ENCODE measurements at regions not wholly inside any gene's neighbourhood (a gene's known extent, or its start where the extent isn't known, plus 50 kb on each side); places are given as distances from the start of the nearest gene placed in this dataset.

DNA sequence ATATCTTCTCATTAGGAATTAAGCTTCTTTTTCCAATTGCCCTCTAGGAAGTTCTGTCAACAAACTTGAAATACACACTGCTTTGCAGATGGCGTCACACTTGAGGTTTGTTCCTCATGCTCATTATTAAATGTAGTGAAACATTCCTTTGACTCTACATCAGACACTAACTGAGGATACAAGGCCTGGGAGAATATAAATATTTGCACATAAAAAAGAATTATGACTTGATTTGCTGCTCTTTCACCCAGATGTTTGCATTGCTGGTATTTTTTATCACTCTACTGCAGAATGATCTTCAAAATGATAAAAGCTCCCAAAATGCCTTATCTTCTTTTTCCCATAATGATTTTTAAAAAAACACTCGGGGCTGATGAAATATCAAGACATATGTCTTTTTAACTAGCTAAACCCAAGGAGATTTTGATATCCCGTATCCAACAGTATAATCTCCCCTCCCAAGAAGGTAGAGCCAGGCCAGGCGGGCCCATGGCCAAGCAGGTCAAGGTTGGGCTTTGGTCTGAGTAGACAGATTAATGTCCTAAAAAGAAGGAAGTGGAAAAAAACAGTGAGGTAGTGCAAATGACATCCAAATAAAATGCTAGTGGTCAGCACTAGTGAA lies 264.6 kb downstream of the HHIPL2 start:
- no peaks in the 10 kb centered on the region for H3K27me3 ChIP-seq
- peak overlapping the region in 1 of 4 donors; percentile 72 for H3K27ac ChIP-seq
- no peak for DNase-seq
- H3K4me1 ChIP-seq: peaks cover 0 to 14% (median 7%) of the 10 kb centered on the region in 4 donors
- no peaks in the 10 kb centered on the region for H3K9me3 ChIP-seq
- intact Hi-C loops (cut with DNase I): no loop called here
- 20 to 63% methylated on average over 4 of the region's 4 CpGs for WGBS, 2 donors
- no peaks in the 10 kb centered on the region for H3K36me3 ChIP-seq
- TF ChIP-seq POLR2AphosphoS5 (IDR thresholded peaks at IDR 0.05): peak in 1 of 4 donors; percentile 34
- no peak for TF ChIP-seq CTCF (IDR thresholded peaks at IDR 0.05)
- TF ChIP-seq POLR2A (IDR thresholded peaks at IDR 0.05): no peak
- no peak for TF ChIP-seq EP300 (IDR thresholded peaks at IDR 0.05)
- no peak overlapping the region for H3K4me3 ChIP-seq

- H3K4me3 ChIP-seq: no peak overlapping the region
- 52 to 69% methylated on average over 3 of the region's 3 CpGs for WGBS, 2 donors
- peaks cover 0 to 18% (median 7%) of the 10 kb centered on the region in 4 donors for H3K4me1 ChIP-seq
- no peak for DNase-seq
- H3K27me3 ChIP-seq: no peaks in the 10 kb centered on the region
- intact Hi-C loops (cut with DNase I): no loop called here
- H3K27ac ChIP-seq: no peak overlapping the region
- TF ChIP-seq EP300 (IDR thresholded peaks at IDR 0.05) (no peak), CTCF (IDR thresholded peaks at IDR 0.05) (no peak), POLR2A (IDR thresholded peaks at IDR 0.05) (no peak), POLR2AphosphoS5 (IDR thresholded peaks at IDR 0.05) (no peak)
- H3K9me3 ChIP-seq: no peaks in the 10 kb centered on the region
- no peaks in the 10 kb centered on the region for H3K36me3 ChIP-seq
Measured at GRCh38 chr1:222279591-222279990, 268.3 kb downstream of the HHIPL2 start.

DNA sequence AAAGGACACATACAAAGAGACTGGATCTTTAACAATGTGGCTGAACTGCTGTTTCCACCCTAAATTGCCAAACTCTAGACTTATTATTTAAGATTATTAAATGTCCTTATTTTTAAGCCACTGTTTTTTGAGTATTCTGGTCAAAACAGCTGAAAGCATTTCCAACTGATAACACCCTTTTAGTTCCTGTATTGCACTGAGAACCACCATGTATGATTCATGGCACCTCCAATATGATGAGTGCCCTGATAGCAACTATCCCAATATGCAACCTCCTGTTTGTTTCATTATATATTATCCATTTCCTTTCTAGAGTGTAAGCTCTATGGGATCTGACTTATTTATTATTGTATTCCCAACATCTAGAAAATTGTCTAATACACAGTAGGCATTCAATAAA lies 269.4 kb downstream of the HHIPL2 start:
- H3K4me3 ChIP-seq: no peak overlapping the region
- H3K27ac ChIP-seq: no peak overlapping the region
- no peaks in the 10 kb centered on the region for H3K27me3 ChIP-seq
- TF ChIP-seq CTCF (IDR thresholded peaks at IDR 0.05) (no peak), POLR2AphosphoS5 (IDR thresholded peaks at IDR 0.05) (no peak), EP300 (IDR thresholded peaks at IDR 0.05) (no peak), POLR2A (IDR thresholded peaks at IDR 0.05) (no peak)
- peaks cover 0 to 14% (median 4%) of the 10 kb centered on the region in 4 donors for H3K4me1 ChIP-seq
- intact Hi-C loops (cut with DNase I): no loop called here
- no peak for DNase-seq
- no peaks in the 10 kb centered on the region for H3K36me3 ChIP-seq
- no peaks in the 10 kb centered on the region for H3K9me3 ChIP-seq

- no peak for DNase-seq
- 81 to 82% methylated on average over 6 of the region's 6 CpGs for WGBS, 2 donors
- intact Hi-C loops (cut with DNase I): no loop called here
- Histone ChIP-seq H3K4me1 (peaks cover 0 to 4% (median 0%) of the 10 kb centered on the region in 4 donors), H3K27me3 (no peaks in the 10 kb centered on the region), H3K4me3 (no peak overlapping the region), H3K27ac (no peak overlapping the region), H3K9me3 (no peaks in the 10 kb centered on the region), H3K36me3 (no peaks in the 10 kb centered on the region)
- TF ChIP-seq CTCF (IDR thresholded peaks at IDR 0.05): no peak
- no peak for TF ChIP-seq POLR2AphosphoS5 (IDR thresholded peaks at IDR 0.05)
- no peak for TF ChIP-seq POLR2A (IDR thresholded peaks at IDR 0.05)
- TF ChIP-seq EP300 (IDR thresholded peaks at IDR 0.05): no peak
Measured at GRCh38 chr1:222275729-222276465, 272.0 kb downstream of the HHIPL2 start.

All from sigmoid colon (tissue), 6 donors.